ENCODE measurements at regions not wholly inside any gene's neighbourhood (a gene's known extent, or its start where the extent isn't known, plus 50 kb on each side); places are given as distances from the start of the nearest gene placed in this dataset.
A peak's percentile ranks its signal among the peaks of the same experiment; 100 is the strongest.

DNA sequence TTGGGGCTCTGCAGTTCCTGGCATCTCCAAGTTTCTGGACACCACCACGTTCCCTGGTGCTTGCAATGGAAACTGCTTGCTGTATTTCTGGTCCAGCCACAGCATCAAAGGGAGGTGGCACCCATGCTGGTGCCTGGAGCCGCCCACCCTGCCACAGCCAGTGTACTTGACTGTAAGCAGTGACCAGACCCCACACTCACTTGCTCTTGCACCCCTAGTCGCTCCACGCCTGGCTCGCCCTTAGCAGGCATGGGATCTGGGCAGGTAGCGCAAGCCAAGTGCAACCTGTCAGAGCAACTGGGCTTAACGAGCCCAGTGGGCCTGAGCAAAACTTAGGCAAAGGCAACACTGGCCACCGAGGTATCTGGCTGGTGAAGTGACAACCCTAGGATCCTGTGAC, 648.2 kb upstream of the PCDH9 start:
- Histone ChIP-seq H3K27me3 (no peaks in the 10 kb centered on the region), H3K27ac (no peak overlapping the region), H3K4me3 (no peak overlapping the region), H3K36me3 (no peaks in the 10 kb centered on the region), H3K9me3 (no peaks in the 10 kb centered on the region), H3K4me1 (no peaks in the 10 kb centered on the region)
- DNase-seq (peak in 1 of 2 donors; percentile 34), ATAC-seq (ENCODE audit: low FRiP score in 2 of 2) (peak in 1 of 2 donors; percentile 53)
- 88 to 96% methylated on average over 7 to 8 of the region's 8 CpGs for WGBS, 2 donors
- TF ChIP-seq EP300 (IDR thresholded peaks at IDR 0.05) (no peak), POLR2A (IDR thresholded peaks at IDR 0.05) (no peak), POLR2AphosphoS5 (IDR thresholded peaks at IDR 0.05) (no peak)
- TF ChIP-seq, protein P1, sequence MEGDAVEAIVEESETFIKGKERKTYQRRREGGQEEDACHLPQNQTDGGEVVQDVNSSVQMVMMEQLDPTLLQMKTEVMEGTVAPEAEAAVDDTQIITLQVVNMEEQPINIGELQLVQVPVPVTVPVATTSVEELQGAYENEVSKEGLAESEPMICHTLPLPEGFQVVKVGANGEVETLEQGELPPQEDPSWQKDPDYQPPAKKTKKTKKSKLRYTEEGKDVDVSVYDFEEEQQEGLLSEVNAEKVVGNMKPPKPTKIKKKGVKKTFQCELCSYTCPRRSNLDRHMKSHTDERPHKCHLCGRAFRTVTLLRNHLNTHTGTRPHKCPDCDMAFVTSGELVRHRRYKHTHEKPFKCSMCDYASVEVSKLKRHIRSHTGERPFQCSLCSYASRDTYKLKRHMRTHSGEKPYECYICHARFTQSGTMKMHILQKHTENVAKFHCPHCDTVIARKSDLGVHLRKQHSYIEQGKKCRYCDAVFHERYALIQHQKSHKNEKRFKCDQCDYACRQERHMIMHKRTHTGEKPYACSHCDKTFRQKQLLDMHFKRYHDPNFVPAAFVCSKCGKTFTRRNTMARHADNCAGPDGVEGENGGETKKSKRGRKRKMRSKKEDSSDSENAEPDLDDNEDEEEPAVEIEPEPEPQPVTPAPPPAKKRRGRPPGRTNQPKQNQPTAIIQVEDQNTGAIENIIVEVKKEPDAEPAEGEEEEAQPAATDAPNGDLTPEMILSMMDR (IDR thresholded peaks at IDR 0.05) = no peak

DNA sequence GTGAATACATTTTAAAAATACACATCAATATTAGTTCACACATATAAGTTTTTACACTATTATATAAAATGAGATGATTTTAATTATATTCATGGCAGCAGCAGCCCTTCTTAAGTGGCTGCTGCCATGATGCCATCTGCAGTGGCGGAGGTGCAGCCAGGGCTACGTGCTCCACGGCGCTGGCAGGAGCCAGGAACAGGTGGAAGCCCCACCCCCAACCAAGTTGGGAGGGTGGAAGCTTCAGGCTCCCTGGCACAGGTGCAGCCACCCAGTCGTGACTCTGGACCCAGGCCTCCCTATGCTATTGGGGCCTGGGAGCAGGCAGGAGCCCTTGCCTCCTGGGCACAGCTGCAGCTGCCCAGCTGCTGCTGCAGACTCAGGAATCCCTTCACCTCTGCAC, 646.9 kb upstream of the PCDH9 start:
- Histone ChIP-seq H3K4me3 (no peak overlapping the region), H3K36me3 (no peaks in the 10 kb centered on the region), H3K4me1 (no peaks in the 10 kb centered on the region), H3K27ac (no peak overlapping the region), H3K9me3 (no peaks in the 10 kb centered on the region), H3K27me3 (no peaks in the 10 kb centered on the region)
- WGBS, 2 donors = 91 to 95% methylated on average over 4 to 5 of the region's 5 CpGs
- TF ChIP-seq EP300 (IDR thresholded peaks at IDR 0.05) (no peak), POLR2A (IDR thresholded peaks at IDR 0.05) (no peak), POLR2AphosphoS5 (IDR thresholded peaks at IDR 0.05) (no peak)
- TF ChIP-seq, protein P1 (IDR thresholded peaks at IDR 0.05) = no peak
- DNase-seq (peak in 1 of 2 donors; percentile 45), ATAC-seq (ENCODE audit: low FRiP score in 2 of 2) (no peak)

DNA sequence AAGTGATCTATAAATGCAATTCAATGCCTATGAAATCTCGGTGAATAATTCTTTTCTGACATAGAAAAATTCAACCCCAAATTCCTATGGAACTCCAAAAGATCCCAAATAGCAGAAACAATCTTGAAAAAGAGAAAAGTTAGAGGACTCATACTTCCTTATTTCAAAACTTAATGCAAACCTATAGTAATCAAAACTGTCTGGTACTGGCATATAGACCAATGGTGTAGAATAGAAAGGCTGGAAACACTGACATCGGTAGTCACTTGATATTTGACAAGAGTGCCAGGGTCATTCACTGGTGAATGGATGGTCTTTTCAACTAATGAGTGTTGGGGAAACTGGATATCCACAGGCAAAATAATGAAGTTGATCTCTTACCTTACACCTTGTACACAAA, 637.1 kb upstream of the PCDH9 start:
- Histone ChIP-seq H3K27ac (no peak overlapping the region), H3K9me3 (no peaks in the 10 kb centered on the region), H3K4me1 (no peaks in the 10 kb centered on the region), H3K27me3 (no peaks in the 10 kb centered on the region), H3K4me3 (no peak overlapping the region), H3K36me3 (no peaks in the 10 kb centered on the region)
- ATAC-seq (ENCODE audit: low FRiP score in 2 of 2) (no peak), DNase-seq (no peak)
- TF ChIP-seq EP300 (IDR thresholded peaks at IDR 0.05) (no peak), POLR2A (IDR thresholded peaks at IDR 0.05) (no peak), POLR2AphosphoS5 (IDR thresholded peaks at IDR 0.05) (no peak)
- TF ChIP-seq, protein P1 (IDR thresholded peaks at IDR 0.05) = no peak
- WGBS, 2 donors = 87 to 92% methylated on average over 2 of the region's 2 CpGs

DNA sequence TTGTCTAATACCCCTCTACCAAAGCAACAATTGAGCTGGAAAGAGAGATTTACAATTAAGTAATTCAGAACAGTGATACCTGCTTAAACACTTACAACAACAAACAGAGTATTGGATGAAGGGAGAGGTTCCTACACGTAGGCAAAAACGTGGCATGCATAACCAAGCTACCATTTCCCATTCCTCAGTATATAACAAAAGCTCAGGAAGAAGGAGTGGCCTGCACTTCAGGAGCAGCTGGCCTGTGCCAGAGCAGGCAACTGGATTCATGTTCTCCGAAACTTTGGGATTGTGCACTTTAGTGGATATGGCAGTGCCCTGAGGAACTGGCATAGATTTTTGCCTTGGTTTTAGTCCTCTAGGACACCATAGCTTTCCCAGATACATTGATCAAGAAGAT, 630.2 kb upstream of the PCDH9 start:
- no peaks in the 10 kb centered on the region for H3K4me1 ChIP-seq
- TF ChIP-seq POLR2AphosphoS5 (IDR thresholded peaks at IDR 0.05) = no peak
- TF ChIP-seq, protein P1 (IDR thresholded peaks at IDR 0.05) = no peak
- TF ChIP-seq EP300 (IDR thresholded peaks at IDR 0.05) = no peak
- no peak for TF ChIP-seq POLR2A (IDR thresholded peaks at IDR 0.05)
- H3K4me3 ChIP-seq = no peak overlapping the region
- H3K27ac ChIP-seq = no peak overlapping the region
- DNase-seq = no peak
- 54 to 70% methylated on average over 3 of the region's 3 CpGs for WGBS, 2 donors
- no peaks in the 10 kb centered on the region for H3K27me3 ChIP-seq
- no peaks in the 10 kb centered on the region for H3K9me3 ChIP-seq
- no peaks in the 10 kb centered on the region for H3K36me3 ChIP-seq
- no peak for ATAC-seq (ENCODE audit: low FRiP score in 2 of 2)

DNA sequence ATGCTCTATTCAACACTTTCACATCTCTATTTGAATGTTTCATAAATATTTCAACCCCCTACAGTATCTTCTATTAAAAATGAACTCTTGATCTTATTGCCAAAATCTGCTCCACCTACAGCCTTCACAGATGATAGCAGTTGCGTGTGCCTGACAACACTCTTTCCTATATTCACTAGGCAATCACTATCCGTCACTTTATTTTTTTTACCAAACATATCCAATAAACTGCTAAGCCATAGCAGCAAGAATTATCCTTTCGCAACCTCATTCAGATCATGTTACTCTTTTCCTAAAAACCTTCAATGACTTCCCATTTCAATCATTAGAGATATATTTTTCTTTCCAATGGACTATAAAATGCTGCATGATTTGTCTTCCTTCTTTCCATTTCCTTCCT, 629.8 kb upstream of the PCDH9 start:
- Histone ChIP-seq H3K27ac (no peak overlapping the region), H3K9me3 (no peaks in the 10 kb centered on the region), H3K4me3 (no peak overlapping the region), H3K36me3 (no peaks in the 10 kb centered on the region), H3K27me3 (no peaks in the 10 kb centered on the region), H3K4me1 (no peaks in the 10 kb centered on the region)
- no peak for ATAC-seq (ENCODE audit: low FRiP score in 2 of 2)
- DNase-seq = no peak
- 91 to 96% methylated on average over 3 of the region's 3 CpGs for WGBS, 2 donors
- no peak for TF ChIP-seq POLR2A (IDR thresholded peaks at IDR 0.05)
- TF ChIP-seq POLR2AphosphoS5 (IDR thresholded peaks at IDR 0.05) = no peak
- TF ChIP-seq, protein P1 (IDR thresholded peaks at IDR 0.05) = no peak
- TF ChIP-seq EP300 (IDR thresholded peaks at IDR 0.05) = no peak

Measured in upper lobe of left lung (tissue), 6 donors.